Lower leg skin (tissue), 4 donors: ENCODE measurements at regions not wholly inside any gene's neighbourhood (a gene's known extent, or its start where the extent isn't known, plus 50 kb on each side); places are given as distances from the start of the nearest gene placed in this dataset.

Experiments used
- DNase-seq, 2 donors: peaks; one replicate each; pipeline ENCODE4 v3.0.0-alpha.2; 2019; ENCODE audit warnings: low spot score in 2 of 2
- H3K4me3 ChIP-seq: fragments of 200-600 bp; sonication (generic); 2 replicates; pipeline ENCODE4 v1.5.1; 2017; ENCODE audit warnings: mild to moderate bottlenecking, low read depth; ENCODE audit not compliant: poor library complexity, severe bottlenecking
- CTCF ChIP-seq, 3 donors: fragments of 450-650 bp; IDR thresholded peaks; one replicate each; pipeline ENCODE4 v1.5.1; 2016; ENCODE audit warnings: antibody characterized with exemption in 3 of 3, mild to moderate bottlenecking in 3 of 3, moderate library complexity in 2 of 3
- POLR2A ChIP-seq, 2 donors: fragments of 450-650 bp; IDR thresholded peaks; one replicate each; pipeline ENCODE4 v1.6.1; 2016 to 2017; ENCODE audit warnings: antibody characterized with exemption in 2 of 2, mild to moderate bottlenecking in 1 of 2, moderate library complexity in 1 of 2
- WGBS, 2 donors: methylation state at CpG; one replicate each; pipeline ENCODE4 v1.1.5; 2018; 5-methylcytosine and 5-hydroxymethylcytosine counted together
- intact Hi-C: fragments of 100-400 bp; cut with DNase I; formaldehyde crosslinking; loops from one replicate; pipeline ENCODE4 v1.15.0; 2023; ENCODE audit warnings: low total_unique reads

- DNase-seq, result no peak
- intact Hi-C loops, result no loop called here
- H3K4me3 ChIP-seq, result no peak overlapping the region
- TF ChIP-seq CTCF (IDR thresholded peaks at IDR 0.05) (no peak), POLR2A (IDR thresholded peaks at IDR 0.05) (no peak)
- 90 to 93% methylated on average over 5 of the region's 5 CpGs for WGBS, 2 donors
Measured at GRCh38 chr5:88558366-88558765, 289.7 kb upstream of the TMEM161B start.

DNA sequence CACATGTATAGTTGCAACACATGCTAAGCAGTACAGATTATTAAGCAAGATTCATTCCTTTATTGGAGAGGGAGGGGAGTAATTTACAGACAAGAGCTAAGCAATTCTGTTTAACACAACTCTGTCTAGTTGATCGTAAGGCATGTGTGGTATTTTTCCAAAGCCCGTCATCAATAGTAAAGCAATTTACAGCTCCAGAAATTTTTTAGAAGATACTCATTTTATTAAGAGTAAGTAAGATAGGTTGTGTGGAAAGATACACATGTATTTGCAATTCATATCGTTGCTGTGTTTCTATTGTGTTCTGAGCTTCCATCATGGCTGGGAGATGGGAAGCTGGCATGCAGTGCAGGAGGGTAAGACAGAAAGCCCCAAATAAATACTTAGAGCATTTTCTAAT lies 289.2 kb upstream of the TMEM161B start:
- DNase-seq, result no peak
- intact Hi-C loops, result no loop called here
- TF ChIP-seq CTCF (IDR thresholded peaks at IDR 0.05) (no peak), POLR2A (IDR thresholded peaks at IDR 0.05) (no peak)
- H3K4me3 ChIP-seq, result no peak overlapping the region
- 84 to 89% methylated on average over 3 of the region's 3 CpGs for WGBS, 2 donors

DNA sequence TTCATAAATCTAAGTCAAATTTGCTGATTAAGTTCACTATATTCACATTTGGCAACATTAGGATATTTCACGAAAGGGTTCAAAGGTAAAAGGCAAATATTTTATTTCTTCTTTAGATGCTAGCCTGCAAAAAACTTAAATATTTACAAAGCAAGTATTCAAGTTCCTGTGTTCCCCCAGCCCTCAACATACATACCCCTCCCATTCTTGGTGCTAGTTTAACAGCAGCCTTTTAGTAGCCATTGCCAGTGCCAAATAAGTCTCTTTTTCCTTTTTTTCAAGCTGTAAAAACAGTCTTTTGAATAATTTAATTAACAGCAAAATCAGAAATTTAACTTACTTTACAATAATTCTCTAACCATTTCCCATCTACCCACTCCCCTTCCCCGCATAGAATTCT lies 288.5 kb upstream of the TMEM161B start:
- DNase-seq, result no peak
- intact Hi-C loops, result no loop called here
- 92 to 93% methylated on average over 2 of the region's 2 CpGs for WGBS, 2 donors
- no peak overlapping the region for H3K4me3 ChIP-seq
- TF ChIP-seq CTCF (IDR thresholded peaks at IDR 0.05), result no peak
- no peak for TF ChIP-seq POLR2A (IDR thresholded peaks at IDR 0.05)

DNA sequence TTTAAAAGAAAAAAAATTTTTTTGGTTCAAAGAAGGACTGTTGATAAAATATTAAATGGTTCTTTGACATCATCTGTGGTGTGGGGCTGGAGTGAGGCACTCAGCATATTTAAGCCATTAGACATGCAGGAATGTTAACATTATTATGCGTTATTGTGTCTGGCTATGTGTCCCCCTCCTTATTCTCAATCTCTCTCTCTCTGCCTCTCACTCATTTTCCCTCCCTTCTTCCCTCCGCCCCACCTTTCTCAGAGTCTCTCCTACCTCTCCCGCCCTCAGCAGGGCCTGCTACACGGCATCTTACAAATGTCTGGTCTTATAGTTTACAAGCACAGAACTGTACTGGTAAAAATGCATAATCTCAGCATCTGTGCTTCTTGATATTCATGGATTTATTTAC lies 287.8 kb upstream of the TMEM161B start:
- intact Hi-C loops, result no loop called here
- H3K4me3 ChIP-seq, result no peak overlapping the region
- no peak for DNase-seq
- 49 to 51% methylated on average over 4 of the region's 4 CpGs for WGBS, 2 donors
- TF ChIP-seq POLR2A (IDR thresholded peaks at IDR 0.05) (no peak), CTCF (IDR thresholded peaks at IDR 0.05) (no peak)

GRCh38 chr5:88555674-88556073 lies 287.0 kb upstream of the TMEM161B start:
- intact Hi-C loops, result no loop called here
- no peak for DNase-seq
- TF ChIP-seq POLR2A (IDR thresholded peaks at IDR 0.05), result no peak
- no peak for TF ChIP-seq CTCF (IDR thresholded peaks at IDR 0.05)
- no peak overlapping the region for H3K4me3 ChIP-seq
- 28 to 29% methylated on average over 4 of the region's 4 CpGs for WGBS, 2 donors

GRCh38 chr5:88553986-88554385 lies 285.3 kb upstream of the TMEM161B start:
- DNase-seq, result no peak
- no peak for TF ChIP-seq POLR2A (IDR thresholded peaks at IDR 0.05)
- TF ChIP-seq CTCF (IDR thresholded peaks at IDR 0.05), result no peak
- intact Hi-C loops, result no loop called here
- no peak overlapping the region for H3K4me3 ChIP-seq
